T-helper 1 cell treated with Interleukin-12 subunit alpha and Interleukin-12 subunit beta and Interleukin-4 antibody, amounts not matched to agents 30 μg/mL and 1 μg/mL, for 36 hours (primary cell): ENCODE measurements at regions not wholly inside any gene's neighbourhood (a gene's known extent, or its start where the extent isn't known, plus 50 kb on each side); places are given as distances from the start of the nearest gene placed in this dataset.

ENCODE experiments used
- H3K27ac Mint-ChIP-seq: one replicate; pipeline ENCODE4 v1.8.0; 2021; ENCODE audit warnings: mild to moderate bottlenecking, mixed read lengths
- H3K27me3 Mint-ChIP-seq: one replicate; pipeline ENCODE4 v1.8.0; 2021; ENCODE audit warnings: low read depth, mixed read lengths
- H3K36me3 Mint-ChIP-seq: one replicate; pipeline ENCODE4 v1.8.0; 2021; ENCODE audit warnings: low read depth, mixed read lengths
- H3K4me1 Mint-ChIP-seq: one replicate; pipeline ENCODE4 v1.8.0; 2021; ENCODE audit warnings: low read depth, mixed read lengths
- H3K4me3 Mint-ChIP-seq: one replicate; pipeline ENCODE4 v1.8.0; 2021; ENCODE audit warnings: mild to moderate bottlenecking, moderate library complexity, mixed read lengths
- H3K9me3 Mint-ChIP-seq: one replicate; pipeline ENCODE4 v1.8.0; 2021; ENCODE audit warnings: mixed read lengths

DNA sequence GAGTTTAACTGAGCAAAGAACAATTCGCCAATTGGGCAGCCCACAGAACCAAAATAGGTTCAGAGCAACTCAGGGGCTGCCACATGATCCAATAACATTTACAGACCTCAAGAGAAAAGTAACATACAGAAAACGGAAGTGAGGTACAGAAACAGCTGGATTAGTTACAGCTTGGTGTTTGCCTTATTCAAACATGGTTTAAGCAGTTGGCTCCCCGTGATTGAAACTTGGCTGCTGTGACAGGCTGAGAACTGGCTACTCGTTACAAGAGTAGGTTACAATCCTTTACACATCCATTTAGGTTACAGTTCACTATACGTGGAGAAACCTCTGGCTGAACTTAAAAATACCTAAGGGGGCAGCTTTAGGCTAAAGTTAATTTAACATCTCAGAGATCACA is 673.1 kb upstream of the PHF14 start:
- H3K36me3 Mint-ChIP-seq: no peaks in the 10 kb centered on the region
- no peaks in the 10 kb centered on the region for H3K9me3 Mint-ChIP-seq
- no peaks in the 10 kb centered on the region for H3K4me1 Mint-ChIP-seq
- no peak overlapping the region for H3K27ac Mint-ChIP-seq
- H3K4me3 Mint-ChIP-seq: no peak overlapping the region
- no peaks in the 10 kb centered on the region for H3K27me3 Mint-ChIP-seq

- Mint-ChIP-seq H3K4me3 (no peak overlapping the region), H3K4me1 (no peaks in the 10 kb centered on the region), H3K9me3 (no peaks in the 10 kb centered on the region), H3K27ac (no peak overlapping the region), H3K36me3 (no peaks in the 10 kb centered on the region), H3K27me3 (no peaks in the 10 kb centered on the region)
Measured at GRCh38 chr7:10308276-10308675, 665.4 kb upstream of the PHF14 start.

- H3K9me3 Mint-ChIP-seq: no peaks in the 10 kb centered on the region
- no peaks in the 10 kb centered on the region for H3K4me1 Mint-ChIP-seq
- H3K27me3 Mint-ChIP-seq: no peaks in the 10 kb centered on the region
- H3K27ac Mint-ChIP-seq: no peak overlapping the region
- no peak overlapping the region for H3K4me3 Mint-ChIP-seq
- no peaks in the 10 kb centered on the region for H3K36me3 Mint-ChIP-seq
Measured at GRCh38 chr7:10312942-10313341, 660.7 kb upstream of the PHF14 start.

DNA sequence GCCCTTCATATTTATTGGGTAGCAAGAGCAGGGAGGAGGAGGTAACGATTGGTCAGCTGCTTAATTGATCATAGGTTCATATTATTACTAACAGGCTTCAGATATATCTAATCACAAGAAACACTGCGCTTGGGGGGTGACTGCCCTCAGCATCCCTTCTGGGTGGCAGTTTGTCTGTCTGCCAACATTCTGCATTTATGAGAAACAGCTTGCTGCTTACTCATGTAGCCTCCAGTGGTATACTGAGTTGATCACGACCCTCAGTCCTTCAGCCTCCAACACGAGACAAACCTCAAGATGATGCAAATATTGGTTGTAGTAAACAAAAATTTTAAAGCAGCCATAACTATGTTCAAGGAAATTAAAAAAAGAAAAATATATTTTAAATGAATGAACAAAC is 657.8 kb upstream of the PHF14 start:
- no peaks in the 10 kb centered on the region for H3K4me1 Mint-ChIP-seq
- no peaks in the 10 kb centered on the region for H3K27me3 Mint-ChIP-seq
- H3K9me3 Mint-ChIP-seq: peaks cover 5% of the 10 kb centered on the region
- H3K36me3 Mint-ChIP-seq: no peaks in the 10 kb centered on the region
- H3K4me3 Mint-ChIP-seq: no peak overlapping the region
- H3K27ac Mint-ChIP-seq: no peak overlapping the region

- Mint-ChIP-seq H3K4me1 (no peaks in the 10 kb centered on the region), H3K9me3 (peaks cover 5% of the 10 kb centered on the region), H3K27ac (no peak overlapping the region), H3K27me3 (no peaks in the 10 kb centered on the region), H3K4me3 (no peak overlapping the region), H3K36me3 (no peaks in the 10 kb centered on the region)
Measured at GRCh38 chr7:10316488-10316887, 657.2 kb upstream of the PHF14 start.

DNA sequence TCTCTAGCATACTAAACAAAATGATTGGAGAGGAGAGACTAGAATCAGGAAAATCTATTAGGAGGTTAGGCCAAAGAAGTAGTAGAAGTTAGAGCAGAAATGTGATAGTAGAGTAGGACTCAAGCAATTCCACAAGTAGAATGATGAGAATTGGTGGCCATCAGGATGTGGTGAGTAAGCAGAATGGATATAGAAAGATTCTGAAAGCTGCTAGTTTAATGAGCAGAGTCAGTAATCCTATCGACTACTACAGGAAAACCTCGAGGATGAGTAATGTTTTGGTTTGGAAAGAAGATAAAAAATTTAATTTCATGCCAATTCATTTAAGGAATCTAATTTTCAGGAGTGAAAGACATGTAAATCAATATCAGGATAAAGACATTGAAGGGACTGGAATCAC is 648.3 kb upstream of the PHF14 start:
- Mint-ChIP-seq H3K36me3 (no peaks in the 10 kb centered on the region), H3K4me3 (no peak overlapping the region), H3K4me1 (no peaks in the 10 kb centered on the region), H3K9me3 (no peaks in the 10 kb centered on the region), H3K27ac (no peak overlapping the region), H3K27me3 (no peaks in the 10 kb centered on the region)

- H3K27ac Mint-ChIP-seq: no peak overlapping the region
- H3K27me3 Mint-ChIP-seq: no peaks in the 10 kb centered on the region
- no peak overlapping the region for H3K4me3 Mint-ChIP-seq
- no peaks in the 10 kb centered on the region for H3K36me3 Mint-ChIP-seq
- no peaks in the 10 kb centered on the region for H3K9me3 Mint-ChIP-seq
- no peaks in the 10 kb centered on the region for H3K4me1 Mint-ChIP-seq
Measured at GRCh38 chr7:10343108-10343507, 630.6 kb upstream of the PHF14 start.

DNA sequence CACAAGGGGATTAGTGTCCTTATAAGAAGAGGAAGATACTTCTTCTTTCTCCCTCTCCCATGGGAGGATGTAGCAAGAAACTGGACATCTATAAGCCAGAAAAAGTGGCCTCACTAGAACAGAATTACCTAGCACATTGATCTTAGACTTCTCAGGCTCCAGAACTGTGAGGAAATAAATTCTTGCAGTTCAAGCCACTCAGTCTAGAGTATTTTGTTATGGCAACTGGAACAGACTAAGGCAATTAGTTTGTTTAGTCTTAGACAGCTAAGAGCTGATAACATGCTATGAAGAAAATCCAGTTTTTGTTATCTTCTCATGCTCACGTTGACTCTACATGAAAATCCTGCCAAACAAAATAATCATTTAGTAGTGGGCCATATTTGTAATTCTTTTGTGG is 627.6 kb upstream of the PHF14 start:
- H3K9me3 Mint-ChIP-seq: no peaks in the 10 kb centered on the region
- no peaks in the 10 kb centered on the region for H3K4me1 Mint-ChIP-seq
- no peaks in the 10 kb centered on the region for H3K36me3 Mint-ChIP-seq
- no peaks in the 10 kb centered on the region for H3K27me3 Mint-ChIP-seq
- no peak overlapping the region for H3K27ac Mint-ChIP-seq
- H3K4me3 Mint-ChIP-seq: no peak overlapping the region

GRCh38 chr7:10355816-10356215 is 617.9 kb upstream of the PHF14 start:
- Mint-ChIP-seq H3K27ac (no peak overlapping the region), H3K27me3 (no peaks in the 10 kb centered on the region), H3K4me1 (no peaks in the 10 kb centered on the region), H3K36me3 (no peaks in the 10 kb centered on the region), H3K4me3 (no peak overlapping the region), H3K9me3 (peaks cover 3% of the 10 kb centered on the region)

- H3K36me3 Mint-ChIP-seq: no peaks in the 10 kb centered on the region
- H3K4me3 Mint-ChIP-seq: no peak overlapping the region
- H3K27ac Mint-ChIP-seq: no peak overlapping the region
- H3K4me1 Mint-ChIP-seq: no peaks in the 10 kb centered on the region
- no peaks in the 10 kb centered on the region for H3K27me3 Mint-ChIP-seq
- peaks cover 3% of the 10 kb centered on the region for H3K9me3 Mint-ChIP-seq
Measured at GRCh38 chr7:10360050-10360449, 613.6 kb upstream of the PHF14 start.

DNA sequence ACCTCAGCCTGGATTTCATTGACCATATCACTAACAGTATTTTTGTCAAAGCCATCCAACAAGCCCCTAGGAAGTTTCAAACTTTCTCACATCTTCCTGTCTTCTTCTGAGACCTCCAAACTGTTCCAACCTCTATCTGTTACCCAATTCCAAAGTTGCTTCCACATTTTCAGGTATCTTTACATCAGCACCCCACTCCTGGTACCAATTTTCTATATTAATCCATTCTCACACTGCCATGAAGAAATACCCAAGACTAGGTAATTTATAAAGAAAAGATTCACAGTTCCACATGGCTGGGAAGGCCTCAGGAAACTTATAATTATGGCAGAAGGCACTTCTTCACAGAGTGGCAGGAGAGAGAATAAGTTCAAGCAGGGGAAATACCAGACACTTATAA is 571.9 kb upstream of the PHF14 start:
- H3K9me3 Mint-ChIP-seq: peaks cover 22% of the 10 kb centered on the region

DNA sequence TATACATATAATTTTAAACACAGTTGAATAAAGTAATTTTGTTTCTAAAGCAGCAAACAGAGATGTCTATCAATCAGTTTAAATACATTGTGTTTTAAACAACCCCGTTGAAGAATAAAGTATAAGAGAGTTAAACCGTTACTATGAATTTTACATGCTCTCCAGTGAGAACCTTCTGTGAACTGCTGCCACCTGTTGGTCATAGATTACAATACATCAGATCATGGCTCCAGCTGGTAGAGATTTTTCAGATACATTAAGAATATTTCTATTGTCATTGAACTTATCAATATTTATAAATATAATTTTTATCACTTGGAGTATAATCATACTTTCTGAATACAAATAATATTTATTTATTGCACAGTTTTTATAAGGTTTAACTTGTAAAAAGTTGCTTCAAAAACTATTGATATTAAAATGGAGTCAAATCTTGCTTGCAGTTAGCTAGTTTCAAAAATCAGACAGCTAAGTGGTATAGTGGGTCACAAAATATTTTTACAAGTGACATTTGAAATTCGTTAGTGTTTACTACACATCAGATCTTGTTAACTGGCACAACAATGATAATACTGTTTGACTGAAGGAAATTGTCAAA is 561.2 kb upstream of the PHF14 start:
- H3K36me3 Mint-ChIP-seq: no peaks in the 10 kb centered on the region
- no peaks in the 10 kb centered on the region for H3K9me3 Mint-ChIP-seq
- no peaks in the 10 kb centered on the region for H3K4me1 Mint-ChIP-seq
- H3K27ac Mint-ChIP-seq: no peak overlapping the region
- H3K27me3 Mint-ChIP-seq: no peaks in the 10 kb centered on the region
- H3K4me3 Mint-ChIP-seq: no peak overlapping the region

More for the DNA sequence above, 571.9 kb upstream of the PHF14 start:
- H3K27ac Mint-ChIP-seq: no peak overlapping the region
- H3K4me3 Mint-ChIP-seq: no peak overlapping the region
- H3K27me3 Mint-ChIP-seq: no peaks in the 10 kb centered on the region
- no peaks in the 10 kb centered on the region for H3K4me1 Mint-ChIP-seq
- H3K36me3 Mint-ChIP-seq: no peaks in the 10 kb centered on the region

- no peaks in the 10 kb centered on the region for H3K27me3 Mint-ChIP-seq
- H3K4me3 Mint-ChIP-seq: no peak overlapping the region
- no peak overlapping the region for H3K27ac Mint-ChIP-seq
- no peaks in the 10 kb centered on the region for H3K9me3 Mint-ChIP-seq
- H3K4me1 Mint-ChIP-seq: no peaks in the 10 kb centered on the region
- no peaks in the 10 kb centered on the region for H3K36me3 Mint-ChIP-seq
Measured at GRCh38 chr7:10418985-10419384, 554.7 kb upstream of the PHF14 start.

DNA sequence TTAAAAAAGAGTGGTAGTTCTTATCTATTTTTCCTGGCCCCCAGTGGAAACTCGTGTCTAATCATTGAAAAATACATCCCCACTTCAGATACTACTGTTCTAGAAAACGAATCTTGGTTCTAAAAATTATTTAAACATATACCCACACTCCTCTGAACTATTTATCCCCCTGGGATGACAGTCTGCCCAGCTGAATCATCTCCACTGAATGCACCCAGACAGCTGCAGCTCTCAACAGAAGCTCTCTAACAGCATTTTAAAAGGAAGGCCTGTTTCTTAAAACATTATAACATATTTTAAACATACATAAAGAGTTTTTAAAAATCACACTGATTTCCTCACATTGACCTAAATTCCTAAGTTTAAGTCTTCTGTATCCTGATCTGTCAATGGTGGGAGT is 544.6 kb upstream of the PHF14 start:
- H3K4me3 Mint-ChIP-seq: no peak overlapping the region
- H3K36me3 Mint-ChIP-seq: no peaks in the 10 kb centered on the region
- no peaks in the 10 kb centered on the region for H3K9me3 Mint-ChIP-seq
- no peaks in the 10 kb centered on the region for H3K4me1 Mint-ChIP-seq
- H3K27ac Mint-ChIP-seq: no peak overlapping the region
- no peaks in the 10 kb centered on the region for H3K27me3 Mint-ChIP-seq

DNA sequence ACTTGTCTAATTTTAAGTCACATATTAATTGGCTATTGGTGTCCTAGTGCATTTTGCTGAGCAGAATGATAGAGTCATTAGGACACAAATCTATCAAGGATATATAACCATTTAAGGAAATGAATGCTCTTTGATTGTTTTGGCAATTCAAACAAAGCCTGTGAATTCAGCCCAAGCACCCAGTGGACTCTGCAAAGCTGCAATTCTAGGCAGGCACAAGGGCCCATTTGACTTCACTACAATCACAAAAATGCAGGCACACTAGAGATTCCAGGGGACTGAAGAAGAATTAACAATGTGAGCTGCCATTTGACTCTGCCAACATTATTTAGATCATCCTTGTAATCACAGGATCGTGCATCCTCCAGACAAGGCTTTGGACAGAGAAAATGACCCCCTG is 544.2 kb upstream of the PHF14 start:
- Mint-ChIP-seq H3K27me3 (no peaks in the 10 kb centered on the region), H3K4me1 (no peaks in the 10 kb centered on the region), H3K4me3 (no peak overlapping the region)

DNA sequence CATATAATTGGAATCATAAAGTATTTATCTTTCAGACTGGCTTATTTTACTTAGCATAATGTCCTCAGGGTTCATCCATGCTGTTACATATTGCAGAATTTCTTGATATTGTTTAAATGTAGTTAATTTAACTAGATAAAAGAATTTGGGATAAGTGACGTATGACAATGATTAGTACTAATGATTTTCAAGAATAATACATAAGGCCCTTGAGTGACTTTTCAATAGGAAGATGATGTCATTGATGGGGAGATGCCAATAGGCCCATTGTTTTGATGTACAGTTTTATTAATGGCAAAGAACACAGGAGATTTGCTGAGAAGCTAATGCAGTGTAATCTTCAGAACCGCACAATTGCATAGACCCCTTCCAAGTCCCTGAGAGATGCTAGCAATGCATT is 537.4 kb upstream of the PHF14 start:
- Mint-ChIP-seq H3K4me1 (no peaks in the 10 kb centered on the region), H3K27ac (no peak overlapping the region), H3K36me3 (no peaks in the 10 kb centered on the region), H3K4me3 (no peak overlapping the region), H3K9me3 (no peaks in the 10 kb centered on the region), H3K27me3 (no peaks in the 10 kb centered on the region)

More for the DNA sequence above, 544.2 kb upstream of the PHF14 start:
- Mint-ChIP-seq H3K36me3 (no peaks in the 10 kb centered on the region), H3K27ac (no peak overlapping the region), H3K9me3 (no peaks in the 10 kb centered on the region)
